ENCODE measurements at regions not wholly inside any gene's neighbourhood (a gene's known extent, or its start where the extent isn't known, plus 50 kb on each side); places are given as distances from the start of the nearest gene placed in this dataset.

DNA sequence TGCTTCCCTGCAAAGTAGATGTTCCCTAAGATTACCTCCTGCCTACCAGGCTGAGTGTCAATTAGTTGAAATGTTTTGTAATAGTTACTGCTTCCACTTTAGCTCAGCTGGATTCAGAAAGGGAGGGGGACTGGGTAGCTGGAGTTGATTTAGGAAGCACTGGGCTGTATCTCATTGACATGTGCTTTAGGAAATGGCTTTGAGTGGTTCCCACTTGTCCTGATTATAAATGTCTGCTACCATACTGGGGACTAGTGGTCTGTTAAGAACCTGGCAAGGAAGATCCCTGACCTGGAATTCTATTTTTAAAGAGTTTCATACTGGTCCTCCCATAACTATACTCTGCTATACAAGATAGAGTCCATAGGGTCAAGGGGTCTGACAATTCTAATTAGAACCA lies 363.9 kb upstream of the PPP1R2C start (continued):
- no peak for TF ChIP-seq SIX5 (IDR thresholded peaks at IDR 0.05; ENCODE audit: low read depth, low read length)
- TF ChIP-seq HDAC6 (IDR thresholded peaks at IDR 0.05; ENCODE audit: low read depth, low read length) = no peak
- no peak for TF ChIP-seq SP1 (IDR thresholded peaks at IDR 0.05; ENCODE audit: low read depth, low read length)
- no peak for TF ChIP-seq POLR2AphosphoS5 (IDR thresholded peaks at IDR 0.05; ENCODE audit: low read depth, low read length)
